Activated naive CD8-positive, alpha-beta T cell treated with anti-CD3 and anti-CD28 coated beads for 36 hours (primary cell): ENCODE measurements at regions not wholly inside any gene's neighbourhood (a gene's known extent, or its start where the extent isn't known, plus 50 kb on each side); places are given as distances from the start of the nearest gene placed in this dataset.
"Not testable (repeated sequence)": the region's sequence is repeated elsewhere in the genome, so short reads cannot be mapped to it uniquely, and the experiment has no call there.

Experiments used
- DNase-seq: peaks from one replicate; pipeline ENCODE4 v3.0.0; 2021
- H3K27ac Mint-ChIP-seq: one replicate; pipeline ENCODE4 v1.8.0; 2022; ENCODE audit warnings: mild to moderate bottlenecking, moderate library complexity, mixed read lengths
- H3K27me3 Mint-ChIP-seq: one replicate; pipeline ENCODE4 v1.8.0; 2022; ENCODE audit warnings: mild to moderate bottlenecking, mixed read lengths
- H3K36me3 Mint-ChIP-seq: one replicate; pipeline ENCODE4 v1.8.0; 2021; ENCODE audit warnings: mild to moderate bottlenecking, mixed read lengths
- H3K4me1 Mint-ChIP-seq: one replicate; pipeline ENCODE4 v1.8.0; 2021; ENCODE audit warnings: mixed read lengths
- H3K4me3 Mint-ChIP-seq: one replicate; pipeline ENCODE4 v1.8.0; 2022; ENCODE audit warnings: mild to moderate bottlenecking, moderate library complexity, mixed read lengths
- H3K9me3 Mint-ChIP-seq: one replicate; pipeline ENCODE4 v1.8.0; 2022; ENCODE audit warnings: mixed read lengths

DNA sequence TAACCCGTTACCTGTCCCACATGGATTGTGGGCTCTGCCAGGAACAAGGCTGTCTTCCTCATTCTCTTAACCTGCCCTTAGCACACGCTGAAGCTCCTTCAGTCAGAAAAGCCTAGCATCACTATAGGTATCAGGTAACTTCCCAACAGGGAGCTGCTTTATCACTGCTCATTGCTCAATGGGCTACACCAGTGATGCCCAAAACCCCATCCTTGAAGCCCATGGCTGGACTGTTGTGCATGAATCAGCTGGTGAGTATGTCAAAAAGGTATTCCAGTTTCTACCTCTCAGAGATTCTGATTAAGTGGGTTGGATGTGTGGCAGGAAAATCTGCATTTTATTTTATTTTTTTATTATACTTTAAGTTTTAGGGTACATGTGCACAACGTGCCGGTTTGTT, 362.2 kb downstream of the LRATD1 start:
- Mint-ChIP-seq H3K9me3 (no peaks in the 10 kb centered on the region), H3K27me3 (peaks cover 5% of the 10 kb centered on the region), H3K36me3 (no peaks in the 10 kb centered on the region), H3K4me1 (no peaks in the 10 kb centered on the region), H3K4me3 (no peak overlapping the region), H3K27ac (no peak overlapping the region)
- no peak for DNase-seq

DNA sequence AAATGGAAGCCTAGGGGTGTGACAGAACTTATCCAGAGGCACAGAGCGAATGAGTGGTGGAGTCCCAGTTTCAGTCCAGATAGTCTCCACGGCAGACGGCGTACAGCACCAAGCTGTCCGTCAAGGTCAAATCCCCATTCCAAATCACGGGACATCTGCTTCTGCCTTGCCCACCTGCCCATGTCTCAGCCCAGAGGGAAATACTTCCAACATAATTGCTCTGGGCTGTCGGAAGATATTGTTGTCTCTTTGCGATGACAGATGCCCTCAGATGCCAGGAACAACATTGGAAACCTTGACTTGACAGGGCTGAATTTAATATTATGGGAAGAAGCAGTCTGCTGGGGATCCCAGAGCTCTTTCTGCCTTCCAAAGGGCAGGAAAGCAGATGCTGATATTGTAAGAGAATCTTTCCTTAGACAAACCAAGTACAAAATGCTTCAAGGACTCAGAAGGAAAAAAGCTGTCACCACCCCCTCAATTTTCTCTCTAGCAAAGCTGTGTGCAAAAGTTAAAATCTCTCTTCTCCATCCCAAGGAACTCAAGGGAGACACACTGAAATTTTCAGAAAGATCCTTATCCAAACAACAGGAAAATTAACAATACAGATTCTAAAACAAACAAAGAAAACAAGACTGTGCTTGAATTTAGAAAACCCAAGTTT, 364.0 kb downstream of the LRATD1 start:
- DNase-seq = no peak
- Mint-ChIP-seq H3K36me3 (no peaks in the 10 kb centered on the region), H3K27ac (no peak overlapping the region), H3K4me3 (no peak overlapping the region), H3K27me3 (peaks cover 5% of the 10 kb centered on the region), H3K9me3 (no peaks in the 10 kb centered on the region), H3K4me1 (no peaks in the 10 kb centered on the region)

DNA sequence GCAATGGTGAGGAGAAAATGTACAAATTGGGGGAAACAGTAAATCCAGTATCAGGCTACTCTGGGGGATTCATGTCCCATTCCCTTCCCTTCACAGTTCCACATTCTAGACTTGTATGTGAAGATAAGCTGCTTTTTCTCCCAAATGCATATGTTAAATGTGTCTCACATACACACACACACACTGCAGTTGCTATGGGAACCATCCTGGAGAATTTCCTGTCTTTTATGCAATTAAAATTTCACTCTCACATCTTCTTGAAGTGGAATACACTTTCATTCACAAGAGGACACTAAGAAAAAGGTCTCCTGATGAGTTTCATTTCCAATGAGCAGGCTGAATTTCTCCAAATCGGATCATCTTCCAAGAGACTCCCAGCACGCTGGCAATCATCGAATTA, 366.0 kb downstream of the LRATD1 start:
- DNase-seq = no peak
- no peak overlapping the region for H3K27ac Mint-ChIP-seq
- H3K4me1 Mint-ChIP-seq = no peaks in the 10 kb centered on the region
- peaks cover 5% of the 10 kb centered on the region for H3K27me3 Mint-ChIP-seq
- H3K36me3 Mint-ChIP-seq = no peaks in the 10 kb centered on the region
- H3K4me3 Mint-ChIP-seq = no peak overlapping the region
- no peaks in the 10 kb centered on the region for H3K9me3 Mint-ChIP-seq

DNA sequence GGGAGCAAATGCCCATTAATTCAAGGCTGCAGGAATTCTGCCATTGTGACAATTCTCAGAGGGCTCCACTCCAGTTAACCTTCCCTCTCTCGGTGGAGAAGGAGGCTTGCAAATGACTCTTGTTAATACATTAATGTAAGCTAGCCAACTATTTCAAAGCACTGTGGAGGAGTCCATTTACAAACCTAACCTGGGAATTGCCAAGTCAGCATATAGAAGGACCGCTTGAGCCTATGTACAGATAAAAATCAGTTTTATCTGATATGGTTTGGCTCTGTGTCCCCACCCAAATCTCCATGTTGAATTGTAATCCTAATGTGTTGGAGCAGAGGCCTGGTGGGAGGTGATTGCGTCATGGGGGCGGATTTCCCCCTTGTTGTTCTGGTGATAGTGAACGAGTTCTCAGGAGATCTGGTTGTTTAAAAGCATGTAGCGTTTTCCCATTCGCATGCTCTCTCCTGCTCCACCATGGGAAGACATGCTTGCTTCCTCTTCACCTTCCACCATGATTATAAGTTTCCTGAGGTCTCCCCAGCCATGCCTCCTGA, 366.7 kb downstream of the LRATD1 start:
- DNase-seq = no peak
- no peaks in the 10 kb centered on the region for H3K4me1 Mint-ChIP-seq
- no peak overlapping the region for H3K4me3 Mint-ChIP-seq
- H3K27ac Mint-ChIP-seq = no peak overlapping the region
- H3K27me3 Mint-ChIP-seq = peaks cover 5% of the 10 kb centered on the region
- no peaks in the 10 kb centered on the region for H3K9me3 Mint-ChIP-seq
- no peaks in the 10 kb centered on the region for H3K36me3 Mint-ChIP-seq

DNA sequence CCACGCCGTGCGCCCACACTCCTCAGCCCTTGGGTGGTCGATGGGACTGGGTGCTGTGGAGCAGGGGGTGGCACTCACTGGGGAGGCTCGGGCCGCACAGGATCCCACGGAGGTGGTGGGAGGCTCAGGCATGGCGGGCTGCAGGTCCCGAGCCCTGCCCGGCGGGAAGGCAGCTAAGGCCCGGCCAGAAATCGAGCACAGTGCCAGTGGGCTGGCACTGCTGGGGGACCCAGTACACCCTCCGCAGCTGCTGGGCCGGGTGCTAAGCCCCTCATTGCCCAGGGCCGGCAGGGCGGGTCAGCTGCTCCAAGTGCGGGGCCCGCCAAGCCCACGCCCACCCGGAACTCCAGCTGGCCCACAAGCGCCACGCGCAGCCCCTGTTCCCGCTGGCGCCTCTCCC, 370.0 kb downstream of the LRATD1 start:
- H3K9me3 Mint-ChIP-seq, H3K4me1 Mint-ChIP-seq, DNase-seq, H3K4me3 Mint-ChIP-seq, H3K27me3 Mint-ChIP-seq, H3K36me3 Mint-ChIP-seq, H3K27ac Mint-ChIP-seq: not testable (repeated sequence)

DNA sequence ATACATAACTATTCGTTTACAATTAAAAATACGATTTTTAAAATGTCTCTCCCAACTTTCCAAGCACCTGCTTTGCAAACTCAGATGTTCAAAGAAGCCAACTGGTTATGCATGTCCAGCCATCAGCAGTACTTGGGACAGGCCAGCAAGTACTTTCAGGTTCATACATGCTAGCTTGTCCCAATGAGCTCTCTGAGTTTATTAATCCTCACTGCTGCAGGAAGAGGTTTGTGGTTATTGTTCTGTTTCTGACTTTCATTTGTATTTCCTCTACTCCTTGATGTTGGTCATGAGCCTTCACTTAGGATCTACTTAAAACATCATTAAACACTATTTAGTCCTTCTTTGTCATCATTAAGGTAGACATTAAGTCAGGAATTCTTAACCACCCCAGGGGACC, 374.1 kb downstream of the LRATD1 start:
- no peaks in the 10 kb centered on the region for H3K27me3 Mint-ChIP-seq
- H3K4me3 Mint-ChIP-seq = no peak overlapping the region
- no peak overlapping the region for H3K27ac Mint-ChIP-seq

DNA sequence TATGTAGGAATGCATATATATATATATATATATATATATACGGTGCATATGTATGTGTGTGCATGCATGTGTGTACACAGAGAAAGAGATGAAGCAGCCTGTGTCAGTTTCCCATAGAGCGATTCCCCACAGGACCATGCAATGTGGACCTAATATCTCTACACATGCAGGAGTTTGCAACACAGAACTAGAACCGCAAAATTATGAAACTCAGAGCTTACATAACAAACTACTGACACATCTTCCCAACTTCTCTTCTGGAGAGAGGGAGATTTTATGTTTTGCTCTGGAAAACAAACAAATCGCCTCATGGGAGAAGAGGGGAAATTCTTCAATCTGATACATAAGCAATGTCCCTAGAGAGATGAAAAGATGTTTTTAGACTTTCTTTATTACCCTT, 377.2 kb downstream of the LRATD1 start:
- Mint-ChIP-seq H3K27ac (no peak overlapping the region), H3K36me3 (peaks cover 3% of the 10 kb centered on the region), H3K4me1 (peaks cover 5% of the 10 kb centered on the region), H3K9me3 (peaks cover 12% of the 10 kb centered on the region), H3K27me3 (no peaks in the 10 kb centered on the region), H3K4me3 (no peak overlapping the region)
- DNase-seq = no peak

More for the DNA sequence above, 374.1 kb downstream of the LRATD1 start:
- H3K36me3 Mint-ChIP-seq = peaks cover 3% of the 10 kb centered on the region
- peaks cover 3% of the 10 kb centered on the region for H3K9me3 Mint-ChIP-seq
- no peak for DNase-seq
- peaks cover 5% of the 10 kb centered on the region for H3K4me1 Mint-ChIP-seq

DNA sequence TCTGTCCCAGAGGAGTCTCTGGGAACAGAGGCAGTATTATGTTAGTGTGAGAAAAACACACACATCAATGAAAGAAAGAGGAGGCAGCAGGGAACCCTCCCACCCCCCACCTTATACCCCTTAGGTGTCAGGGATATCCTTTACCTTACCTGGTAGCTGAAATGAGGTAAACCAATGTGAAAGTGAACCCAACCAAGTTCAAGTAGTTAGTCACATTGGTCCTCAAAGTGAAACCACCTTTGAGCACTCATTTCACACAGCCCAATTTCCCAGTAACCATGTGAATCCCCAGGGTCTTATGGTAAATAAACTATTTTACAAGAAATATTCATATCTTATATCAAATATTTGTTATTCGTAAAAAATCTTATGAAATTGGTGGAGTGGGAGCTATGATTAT, 377.8 kb downstream of the LRATD1 start:
- no peak overlapping the region for H3K27ac Mint-ChIP-seq
- peaks cover 12% of the 10 kb centered on the region for H3K9me3 Mint-ChIP-seq
- DNase-seq = no peak
- H3K4me3 Mint-ChIP-seq = no peak overlapping the region
- H3K27me3 Mint-ChIP-seq = no peaks in the 10 kb centered on the region
- peaks cover 3% of the 10 kb centered on the region for H3K36me3 Mint-ChIP-seq
- peaks cover 5% of the 10 kb centered on the region for H3K4me1 Mint-ChIP-seq

DNA sequence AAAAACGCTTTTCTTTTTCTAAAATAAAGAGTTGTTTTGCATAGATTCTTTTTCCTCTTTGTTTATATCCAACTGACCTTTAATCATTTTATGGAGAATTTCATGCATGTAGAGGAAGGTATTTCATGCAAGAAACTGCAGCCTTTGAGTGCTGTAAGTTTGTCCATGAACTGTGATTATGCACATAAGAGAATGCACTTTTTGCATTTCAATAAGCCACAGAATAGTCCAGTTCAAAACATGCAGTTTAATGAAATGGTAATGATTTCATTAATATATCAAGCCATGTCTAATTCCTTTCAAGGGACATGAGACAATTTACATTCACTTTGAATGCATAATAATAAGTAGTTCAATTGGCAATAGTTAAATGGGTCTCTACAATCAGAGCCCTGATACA, 386.3 kb downstream of the LRATD1 start:
- H3K27me3 Mint-ChIP-seq = no peaks in the 10 kb centered on the region
- DNase-seq = no peak
- peaks cover 1% of the 10 kb centered on the region for H3K9me3 Mint-ChIP-seq

DNA sequence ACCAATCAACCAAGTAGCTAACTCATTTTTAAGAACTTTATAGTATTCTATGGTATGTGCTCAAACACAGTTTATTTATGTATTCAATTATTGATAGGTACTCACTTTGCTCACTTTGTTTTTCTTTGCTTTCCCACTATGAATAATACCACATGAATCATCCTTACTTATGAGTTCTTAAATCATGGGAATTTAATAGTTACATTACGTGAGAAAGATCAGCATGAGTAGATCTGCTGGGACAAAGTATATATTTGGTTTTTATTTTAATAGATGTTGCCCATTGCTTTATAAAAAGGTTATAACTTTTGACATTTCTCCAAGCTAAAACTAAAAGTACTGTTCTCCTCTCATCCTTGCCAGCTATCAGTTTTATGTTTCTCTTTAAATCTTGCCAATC, 390.7 kb downstream of the LRATD1 start:
- Mint-ChIP-seq H3K9me3 (no peaks in the 10 kb centered on the region), H3K36me3 (peaks cover 2% of the 10 kb centered on the region), H3K4me3 (no peak overlapping the region), H3K27ac (no peak overlapping the region), H3K27me3 (peaks cover 7% of the 10 kb centered on the region), H3K4me1 (no peaks in the 10 kb centered on the region)
- no peak for DNase-seq

More for the DNA sequence above, 386.3 kb downstream of the LRATD1 start:
- H3K4me1 Mint-ChIP-seq = no peaks in the 10 kb centered on the region
- H3K27ac Mint-ChIP-seq = no peak overlapping the region
- peaks cover 2% of the 10 kb centered on the region for H3K36me3 Mint-ChIP-seq
- no peak overlapping the region for H3K4me3 Mint-ChIP-seq

DNA sequence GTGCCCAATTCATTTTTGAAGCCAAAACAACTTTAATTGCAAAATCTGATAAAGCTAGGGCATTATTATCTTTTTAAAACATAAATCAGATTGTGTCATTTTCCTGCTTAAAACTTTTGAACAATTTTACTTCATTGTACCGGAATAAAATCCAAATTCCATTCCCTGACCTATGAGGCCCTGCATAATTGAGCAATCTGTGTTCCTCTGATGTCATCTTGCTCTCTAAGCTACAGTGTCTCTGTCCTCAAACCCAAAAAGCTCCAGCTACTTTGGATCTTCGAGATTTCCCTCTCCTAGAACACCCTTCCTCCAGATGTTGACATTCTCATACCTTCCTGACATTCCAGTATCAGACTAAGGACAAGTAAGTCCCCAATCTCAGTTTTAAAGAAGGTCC, 395.9 kb downstream of the LRATD1 start:
- Mint-ChIP-seq H3K9me3 (no peaks in the 10 kb centered on the region), H3K4me1 (no peaks in the 10 kb centered on the region), H3K27me3 (peaks cover 14% of the 10 kb centered on the region), H3K27ac (no peak overlapping the region), H3K4me3 (no peak overlapping the region), H3K36me3 (no peaks in the 10 kb centered on the region)
- no peak for DNase-seq

DNA sequence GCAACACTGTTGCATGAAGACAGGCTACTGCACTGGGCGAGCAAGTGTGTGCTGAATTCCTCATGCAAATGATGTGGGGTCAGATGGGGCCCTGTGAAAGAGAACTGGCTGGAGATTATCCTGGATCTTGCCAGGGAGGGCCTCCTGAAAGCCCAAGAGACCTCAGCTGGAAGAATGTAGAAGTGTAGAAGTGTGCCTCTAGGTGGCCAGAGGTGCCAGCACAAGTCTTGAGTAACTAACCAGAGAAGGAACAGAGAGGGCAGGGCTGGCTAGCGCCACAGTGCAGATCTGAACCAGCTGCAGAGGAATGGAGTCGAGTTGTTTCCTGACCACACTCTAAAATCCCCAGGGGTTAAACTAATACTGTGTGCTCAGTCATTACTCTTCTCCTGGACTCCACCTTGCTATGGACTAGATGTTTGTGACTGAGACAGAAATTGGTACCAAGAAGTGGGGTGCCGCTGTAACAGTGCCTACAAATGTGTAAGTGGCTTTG, 399.3 kb downstream of the LRATD1 start:
- Mint-ChIP-seq H3K4me1 (no peaks in the 10 kb centered on the region), H3K4me3 (no peak overlapping the region), H3K9me3 (peaks cover 4% of the 10 kb centered on the region), H3K27me3 (peaks cover 13% of the 10 kb centered on the region), H3K27ac (no peak overlapping the region), H3K36me3 (no peaks in the 10 kb centered on the region)
- DNase-seq = no peak

DNA sequence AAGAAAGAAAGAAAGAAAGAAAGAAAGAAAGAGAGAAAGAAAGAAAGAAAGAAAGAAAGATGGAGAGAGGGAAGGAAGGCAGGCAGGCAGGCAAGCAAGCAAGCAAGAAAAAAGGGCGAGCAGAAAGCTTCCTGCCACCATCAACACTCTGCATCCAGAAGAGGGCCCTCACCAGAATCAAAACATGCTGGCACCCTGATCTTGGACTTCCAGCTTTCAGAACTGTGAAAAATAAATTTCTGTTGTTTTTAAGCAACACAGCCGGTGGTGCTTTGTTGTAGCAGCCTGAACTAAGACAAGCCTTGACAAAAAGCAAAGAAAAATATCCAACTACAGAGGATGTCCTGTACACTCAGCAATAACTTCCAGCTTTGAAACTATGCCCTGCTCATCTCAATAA, 401.7 kb downstream of the LRATD1 start:
- DNase-seq = no peak
- peaks cover 4% of the 10 kb centered on the region for H3K9me3 Mint-ChIP-seq
- peaks cover 5% of the 10 kb centered on the region for H3K4me1 Mint-ChIP-seq
- H3K27ac Mint-ChIP-seq = no peak overlapping the region
- H3K27me3 Mint-ChIP-seq = peaks cover 8% of the 10 kb centered on the region
- no peak overlapping the region for H3K4me3 Mint-ChIP-seq
- no peaks in the 10 kb centered on the region for H3K36me3 Mint-ChIP-seq

DNA sequence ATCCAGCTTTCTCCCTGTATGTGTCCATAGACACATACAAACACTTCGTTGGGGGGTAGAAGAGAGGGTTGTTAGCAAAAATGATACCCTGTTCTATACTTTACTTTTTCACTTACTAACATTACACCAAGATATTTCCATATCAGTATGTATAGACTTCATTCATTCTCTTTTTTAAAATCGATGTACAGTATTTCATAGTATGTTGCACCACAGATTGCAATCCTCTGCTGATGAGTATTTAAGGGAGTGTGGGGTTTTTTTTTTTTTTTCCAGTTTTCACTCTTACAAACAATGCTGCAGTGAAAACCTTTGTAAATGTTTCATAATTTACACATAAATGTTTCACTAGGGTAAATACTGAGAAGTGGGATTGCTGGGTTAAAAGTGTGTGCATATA, 402.3 kb downstream of the LRATD1 start:
- Mint-ChIP-seq H3K9me3 (peaks cover 4% of the 10 kb centered on the region), H3K27me3 (peaks cover 8% of the 10 kb centered on the region), H3K36me3 (no peaks in the 10 kb centered on the region), H3K4me3 (no peak overlapping the region), H3K4me1 (peaks cover 7% of the 10 kb centered on the region), H3K27ac (no peak overlapping the region)
- DNase-seq = no peak

DNA sequence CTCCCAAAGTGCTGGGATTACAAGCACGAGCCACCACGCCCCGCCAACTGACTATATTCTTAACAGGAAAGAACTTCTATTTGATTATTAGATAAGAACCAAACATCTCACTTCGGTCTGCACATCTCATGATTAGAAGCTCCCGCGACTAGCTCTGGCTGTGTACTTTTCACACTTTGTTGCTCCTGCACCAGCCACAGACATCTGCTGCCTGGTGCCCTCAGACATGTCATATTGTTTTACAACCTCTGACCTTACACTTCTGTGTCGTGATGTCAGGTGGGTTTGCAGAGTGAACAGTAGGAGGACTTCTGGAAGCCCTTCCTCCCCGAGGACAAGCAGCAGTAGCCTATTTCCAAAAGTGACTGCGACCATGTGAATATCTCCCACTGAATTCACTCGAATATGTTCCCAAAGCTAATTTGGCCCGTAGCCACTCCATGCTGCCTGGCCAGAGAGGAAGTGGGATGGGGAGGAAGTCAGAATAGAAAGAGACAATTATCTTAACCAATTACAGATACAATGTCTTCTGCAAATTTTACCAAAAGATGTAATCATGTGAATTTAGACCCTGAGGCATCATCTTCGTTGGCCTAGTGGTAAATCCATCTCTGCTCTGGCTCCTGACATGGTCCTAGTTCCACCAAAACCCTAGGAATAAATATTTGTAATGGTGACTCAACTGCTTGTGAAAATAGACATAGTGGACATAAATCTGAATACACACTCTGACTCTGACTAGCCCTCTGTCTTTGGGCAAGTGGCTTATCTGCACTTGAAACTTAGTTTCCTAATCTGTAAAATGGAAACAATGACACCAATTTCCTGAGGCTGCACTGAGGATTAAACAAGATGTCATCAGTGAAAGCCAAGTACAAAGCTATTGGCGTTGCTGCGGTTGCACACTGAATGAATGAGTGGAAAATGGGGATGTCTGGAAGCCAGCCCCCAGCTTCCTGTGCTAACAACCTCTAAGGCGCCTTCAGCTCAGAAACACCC, 406.1 kb downstream of the LRATD1 start:
- no peak overlapping the region for H3K4me3 Mint-ChIP-seq
- DNase-seq = peak; percentile 7
- no peak overlapping the region for H3K27ac Mint-ChIP-seq
- H3K36me3 Mint-ChIP-seq = no peaks in the 10 kb centered on the region
- peaks cover 4% of the 10 kb centered on the region for H3K9me3 Mint-ChIP-seq
- peaks cover 3% of the 10 kb centered on the region for H3K27me3 Mint-ChIP-seq
- H3K4me1 Mint-ChIP-seq = peaks cover 7% of the 10 kb centered on the region
